Mammary epithelial cell (primary cell): ENCODE measurements at regions not wholly inside any gene's neighbourhood (a gene's known extent, or its start where the extent isn't known, plus 50 kb on each side); places are given as distances from the start of the nearest gene placed in this dataset.

Source experiments
- EZH2 ChIP-seq: IDR thresholded peaks from 2 replicates; pipeline ENCODE4 v1.6.1; 2012; ENCODE audit warnings: low read length, inconsistent platforms, borderline replicate concordance
- TF ChIP-seq, protein P1 (sequence below), 2 donors: IDR thresholded peaks in 1 of 2; conservative IDR thresholded peaks in 1 of 2; 2 replicates each; pipeline ENCODE4 v1.5.1; 2011 to 2012; ENCODE audit warnings: inconsistent platforms in 2 of 2, low read length in 2 of 2, mild to moderate bottlenecking in 2 of 2, control low read depth in 1 of 2, low read depth in 1 of 2; ENCODE audit not compliant: insufficient read depth in 1 of 2; ENCODE audit errors: extremely low read depth in 1 of 2

DNA sequence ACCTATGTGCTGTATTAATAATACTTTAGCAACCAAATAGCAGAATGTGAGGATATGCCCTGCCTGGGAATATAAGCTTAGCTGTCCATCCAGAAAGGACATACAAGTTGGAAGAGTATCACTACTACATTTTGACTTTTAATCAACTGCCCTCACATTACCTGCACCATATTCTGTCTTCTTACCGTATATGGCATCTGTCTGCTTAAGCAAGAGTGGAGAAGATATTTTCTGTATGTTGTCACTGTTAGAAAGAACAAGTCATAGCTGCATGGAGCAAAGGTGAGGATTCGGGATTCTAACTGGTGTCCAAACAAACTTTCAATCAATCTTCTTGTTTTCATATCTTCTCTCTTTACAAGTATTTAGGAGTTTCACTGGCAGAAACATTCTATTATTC lies 929.5 kb upstream of the ROBO1 start:
- TF ChIP-seq, protein P1, sequence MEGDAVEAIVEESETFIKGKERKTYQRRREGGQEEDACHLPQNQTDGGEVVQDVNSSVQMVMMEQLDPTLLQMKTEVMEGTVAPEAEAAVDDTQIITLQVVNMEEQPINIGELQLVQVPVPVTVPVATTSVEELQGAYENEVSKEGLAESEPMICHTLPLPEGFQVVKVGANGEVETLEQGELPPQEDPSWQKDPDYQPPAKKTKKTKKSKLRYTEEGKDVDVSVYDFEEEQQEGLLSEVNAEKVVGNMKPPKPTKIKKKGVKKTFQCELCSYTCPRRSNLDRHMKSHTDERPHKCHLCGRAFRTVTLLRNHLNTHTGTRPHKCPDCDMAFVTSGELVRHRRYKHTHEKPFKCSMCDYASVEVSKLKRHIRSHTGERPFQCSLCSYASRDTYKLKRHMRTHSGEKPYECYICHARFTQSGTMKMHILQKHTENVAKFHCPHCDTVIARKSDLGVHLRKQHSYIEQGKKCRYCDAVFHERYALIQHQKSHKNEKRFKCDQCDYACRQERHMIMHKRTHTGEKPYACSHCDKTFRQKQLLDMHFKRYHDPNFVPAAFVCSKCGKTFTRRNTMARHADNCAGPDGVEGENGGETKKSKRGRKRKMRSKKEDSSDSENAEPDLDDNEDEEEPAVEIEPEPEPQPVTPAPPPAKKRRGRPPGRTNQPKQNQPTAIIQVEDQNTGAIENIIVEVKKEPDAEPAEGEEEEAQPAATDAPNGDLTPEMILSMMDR (conservative IDR thresholded peaks at IDR 0.05 in 1 of 2, IDR thresholded peaks at IDR 0.05 in 1 of 2; ENCODE audit: extremely low read depth in 1 of 2, insufficient read depth in 1 of 2, low read depth in 1 of 2, low read length in 2 of 2), result no peak
- no peak for TF ChIP-seq EZH2
